GM21786 (cell line): ENCODE measurements at regions not wholly inside any gene's neighbourhood (a gene's known extent, or its start where the extent isn't known, plus 50 kb on each side); places are given as distances from the start of the nearest gene placed in this dataset.

Source experiments
- ATAC-seq: cut with Tn5 transposase; IDR thresholded peaks from one replicate; pipeline ENCODE4 v1.9.1; 2021; ENCODE audit not compliant: unreplicated experiment

GRCh38 chr11:91264481-91264880, 960.1 kb upstream of the FAT3 start:
- no peak for ATAC-seq

- ATAC-seq: no peak
Observed at GRCh38 chr11:91263496-91264365, 960.9 kb upstream of the FAT3 start.

- ATAC-seq: no peak
Observed at GRCh38 chr11:91261513-91261912, 963.1 kb upstream of the FAT3 start.

- ATAC-seq: no peak
Observed at GRCh38 chr11:91258876-91259275, 965.7 kb upstream of the FAT3 start.

GRCh38 chr11:91257667-91258066, 967.0 kb upstream of the FAT3 start:
- ATAC-seq: no peak

- no peak for ATAC-seq
Observed at GRCh38 chr11:91248199-91248807, 976.3 kb upstream of the FAT3 start.

GRCh38 chr11:91247009-91247735, 977.4 kb upstream of the FAT3 start:
- no peak for ATAC-seq

- ATAC-seq: no peak
Observed at GRCh38 chr11:91244912-91245311, 979.7 kb upstream of the FAT3 start.

- no peak for ATAC-seq
Observed at GRCh38 chr11:91243630-91244029, 981.0 kb upstream of the FAT3 start.

GRCh38 chr11:91243051-91243450, 981.6 kb upstream of the FAT3 start:
- ATAC-seq: no peak

GRCh38 chr11:91241226-91241625, 983.4 kb upstream of the FAT3 start:
- no peak for ATAC-seq

- ATAC-seq: no peak
Observed at GRCh38 chr11:91239359-91239758, 985.3 kb upstream of the FAT3 start.

- ATAC-seq: no peak
Observed at GRCh38 chr11:91231226-91231625, 993.4 kb upstream of the FAT3 start.

- no peak for ATAC-seq
Observed at GRCh38 chr11:91230647-91231046, 994.0 kb upstream of the FAT3 start.

- no peak for ATAC-seq
Observed at GRCh38 chr11:91222830-91223229, 1000.0 kb upstream of the CHORDC1 start.

GRCh38 chr11:91220476-91221202, 997.8 kb upstream of the CHORDC1 start:
- no peak for ATAC-seq

GRCh38 chr11:91219535-91219934, 996.7 kb upstream of the CHORDC1 start:
- ATAC-seq: no peak

- no peak for ATAC-seq
Observed at GRCh38 chr11:91209751-91210150, 986.9 kb upstream of the CHORDC1 start.

- no peak for ATAC-seq
Observed at GRCh38 chr11:91209306-91209705, 986.5 kb upstream of the CHORDC1 start.

- no peak for ATAC-seq
Observed at GRCh38 chr11:91199866-91200265, 977.0 kb upstream of the CHORDC1 start.

GRCh38 chr11:91194546-91194945, 971.7 kb upstream of the CHORDC1 start:
- no peak for ATAC-seq
